ENCODE measurements at regions not wholly inside any gene's neighbourhood (a gene's known extent, or its start where the extent isn't known, plus 50 kb on each side); places are given as distances from the start of the nearest gene placed in this dataset.

- no peak for TF ChIP-seq POLR2AphosphoS5 (IDR thresholded peaks at IDR 0.05; ENCODE audit: low read depth, low read length)
- TF ChIP-seq POLR2A (IDR thresholded peaks at IDR 0.05; ENCODE audit: low read depth, low read length), result no peak
- no peak for TF ChIP-seq TAF1 (IDR thresholded peaks at IDR 0.05; ENCODE audit: borderline replicate concordance, low read depth, low read length)
Measured at GRCh38 chr5:89695371-89695770, 714.2 kb downstream of the CETN3 start.

All from GM12892 (cell line).